ENCODE measurements at regions not wholly inside any gene's neighbourhood (a gene's known extent, or its start where the extent isn't known, plus 50 kb on each side); places are given as distances from the start of the nearest gene placed in this dataset.
"Not testable (repeated sequence)": the region's sequence is repeated elsewhere in the genome, so short reads cannot be mapped to it uniquely, and the experiment has no call there.

DNA sequence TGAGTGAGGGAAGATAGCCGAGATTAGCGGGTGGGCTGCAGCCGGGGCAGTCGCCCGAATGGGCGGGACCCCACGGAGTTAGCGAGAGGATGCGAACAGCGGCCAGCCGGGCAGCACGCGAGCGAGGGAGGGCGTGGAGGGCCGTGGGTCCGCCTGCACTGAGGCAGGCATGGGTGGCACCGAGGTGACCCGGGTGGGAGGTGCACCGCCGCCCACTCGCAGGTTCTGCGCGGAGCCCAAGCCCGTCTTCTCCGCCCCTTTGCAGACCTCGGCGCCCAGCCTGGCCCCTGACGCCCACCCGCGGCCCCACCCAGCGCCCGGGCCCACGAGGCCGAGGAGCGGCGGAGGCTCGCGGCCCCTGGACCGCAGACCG, 261.7 kb upstream of the PLCXD1 start:
- not testable (repeated sequence) for H3K27me3 ChIP-seq (ENCODE audit: control insufficient read depth in 1 of 2, insufficient read depth in 1 of 2, low read length in 2 of 2); H3K9ac ChIP-seq (ENCODE audit: low read length); H4K8ac ChIP-seq (ENCODE audit: low read length); H2AFZ ChIP-seq (ENCODE audit: low read depth, low read length); H2AK5ac ChIP-seq (ENCODE audit: low read length, severe bottlenecking); H3K4me3 ChIP-seq (ENCODE audit: insufficient read depth in 1 of 2, low read depth in 1 of 2, low read length in 2 of 2); H2BK12ac ChIP-seq (ENCODE audit: low read length in 2 of 2); H3K23ac ChIP-seq (ENCODE audit: low read length in 2 of 2); H2BK5ac ChIP-seq (ENCODE audit: low read depth, low read length, poor library complexity, severe bottlenecking); H3K4ac ChIP-seq (ENCODE audit: low read depth in 1 of 2, low read length in 2 of 2); H2BK15ac ChIP-seq (ENCODE audit: low read depth, poor library complexity, severe bottlenecking); H2BK120ac ChIP-seq (ENCODE audit: low read depth, low read length); DNase-seq; H4K91ac ChIP-seq (ENCODE audit: low read length); H3K4me1 ChIP-seq (ENCODE audit: control insufficient read depth, insufficient read depth, low read depth, low read length); H3K27ac ChIP-seq (ENCODE audit: low read length, poor library complexity, severe bottlenecking); H3K36me3 ChIP-seq (ENCODE audit: control insufficient read depth in 1 of 2, insufficient read depth in 2 of 2, low read depth in 1 of 2, low read length in 2 of 2); H3K18ac ChIP-seq (ENCODE audit: low read depth in 1 of 2, low read length in 2 of 2); H3K9me3 ChIP-seq (ENCODE audit: control insufficient read depth, low read length); H3K4me2 ChIP-seq (ENCODE audit: low read length, poor library complexity, severe bottlenecking); H3K14ac ChIP-seq (ENCODE audit: low read length in 2 of 2); H3K79me1 ChIP-seq (replicated peaks; ENCODE audit: low read length, poor library complexity, severe bottlenecking)
- WGBS: no CpG with 5 or more reads among the region's 41 CpGs

DNA sequence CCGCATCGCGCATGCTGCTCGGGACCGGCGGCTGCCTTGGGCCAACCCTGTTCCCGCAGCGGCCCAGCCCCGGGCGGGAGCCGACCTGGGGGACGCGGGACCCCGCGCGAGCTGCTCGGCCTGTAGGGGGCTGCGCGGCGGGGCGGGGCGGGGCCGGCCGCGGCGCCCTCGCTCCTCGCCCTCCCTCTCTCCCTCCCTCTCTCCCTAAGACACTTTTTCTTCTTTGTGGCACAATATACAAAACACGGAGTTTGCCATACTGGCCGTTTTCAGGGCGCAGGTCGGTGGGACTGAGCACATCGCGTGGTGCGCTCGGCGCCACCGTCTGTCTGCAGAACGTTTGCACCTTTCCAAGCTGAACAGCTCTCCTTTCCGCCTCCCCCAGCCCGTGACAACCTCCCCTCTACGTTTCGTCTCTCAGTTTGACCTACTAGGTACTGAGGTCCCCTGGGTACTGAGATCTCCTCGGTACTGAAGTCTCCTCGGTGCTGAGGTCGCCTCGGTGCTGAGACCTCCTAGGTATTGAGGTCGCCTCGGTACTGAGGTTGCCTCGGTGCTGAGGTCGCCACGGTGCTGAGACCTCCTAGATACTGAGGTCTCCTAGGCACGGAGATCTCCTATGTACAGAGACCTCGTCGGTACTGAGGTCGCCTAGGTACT, 261.1 kb upstream of the PLCXD1 start:
- Histone ChIP-seq H3K27me3 (ENCODE audit: control insufficient read depth in 1 of 2, insufficient read depth in 1 of 2, low read length in 2 of 2) (peaks cover 0 to 4% of the 10 kb centered on the region in 2 experiments), H4K8ac (ENCODE audit: low read length) (peak overlapping the region; percentile 37), H3K4me1 (ENCODE audit: control insufficient read depth, insufficient read depth, low read depth, low read length) (peaks cover 5% of the 10 kb centered on the region), H3K23ac (ENCODE audit: low read length in 2 of 2) (no peak overlapping the region), H3K9ac (ENCODE audit: low read length) (peak overlapping the region; percentile 29), H3K36me3 (ENCODE audit: control insufficient read depth in 1 of 2, insufficient read depth in 2 of 2, low read depth in 1 of 2, low read length in 2 of 2) (no peaks in the 10 kb centered on the region), H2AFZ (ENCODE audit: low read depth, low read length) (no peak overlapping the region), H3K4ac (ENCODE audit: low read depth in 1 of 2, low read length in 2 of 2) (peak overlapping the region in 1 of 2 experiments; percentile 35), H3K4me3 (ENCODE audit: insufficient read depth in 1 of 2, low read depth in 1 of 2, low read length in 2 of 2) (peak overlapping the region in 1 of 2 experiments; percentile 34), H2BK5ac (ENCODE audit: low read depth, low read length, poor library complexity, severe bottlenecking) (no peak overlapping the region), H3K79me1 (replicated peaks; ENCODE audit: low read length, poor library complexity, severe bottlenecking) (no peaks in the 10 kb centered on the region), H2BK15ac (ENCODE audit: low read depth, poor library complexity, severe bottlenecking) (no peak overlapping the region), H3K9me3 (ENCODE audit: control insufficient read depth, low read length) (no peaks in the 10 kb centered on the region), H4K91ac (ENCODE audit: low read length) (no peak overlapping the region), H2BK12ac (ENCODE audit: low read length in 2 of 2) (no peak overlapping the region), H2AK5ac (ENCODE audit: low read length, severe bottlenecking) (no peak overlapping the region), H3K18ac (ENCODE audit: low read depth in 1 of 2, low read length in 2 of 2) (peak overlapping the region; percentile 1 to 62), H3K4me2 (ENCODE audit: low read length, poor library complexity, severe bottlenecking) (peak overlapping the region; percentile 35), H3K14ac (ENCODE audit: low read length in 2 of 2) (peak overlapping the region in 1 of 2 experiments; percentile 30), H3K27ac (ENCODE audit: low read length, poor library complexity, severe bottlenecking) (no peak overlapping the region), H2BK120ac (ENCODE audit: low read depth, low read length) (no peak overlapping the region)
- peak; percentile 3 for DNase-seq
- WGBS: 38% methylated on average over 28 of the region's 56 CpGs

DNA sequence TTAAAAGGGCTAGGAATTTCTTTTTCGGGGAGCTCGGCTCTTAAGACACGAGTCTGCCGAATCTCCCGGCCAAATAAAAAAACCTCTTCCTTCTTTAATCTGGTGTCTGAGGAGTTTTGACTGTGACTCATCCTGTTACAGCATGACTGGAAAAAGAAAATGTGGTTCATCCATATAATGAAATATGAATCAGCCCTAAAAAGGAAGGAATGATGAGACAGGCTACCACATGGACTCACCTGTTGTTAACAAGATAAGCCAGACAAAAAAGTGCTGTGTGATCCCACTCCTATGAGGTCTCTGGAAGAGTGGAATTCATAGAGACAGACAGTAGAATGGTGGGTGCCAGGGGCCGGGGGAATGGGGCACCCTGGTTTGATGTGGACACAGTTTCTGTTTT, 257.0 kb upstream of the PLCXD1 start:
- not testable (repeated sequence) for H3K4ac ChIP-seq (ENCODE audit: low read depth in 1 of 2, low read length in 2 of 2); H3K27me3 ChIP-seq (ENCODE audit: control insufficient read depth in 1 of 2, insufficient read depth in 1 of 2, low read length in 2 of 2); H3K4me1 ChIP-seq (ENCODE audit: control insufficient read depth, insufficient read depth, low read depth, low read length); H3K36me3 ChIP-seq (ENCODE audit: control insufficient read depth in 1 of 2, insufficient read depth in 2 of 2, low read depth in 1 of 2, low read length in 2 of 2); H3K4me2 ChIP-seq (ENCODE audit: low read length, poor library complexity, severe bottlenecking); H2BK120ac ChIP-seq (ENCODE audit: low read depth, low read length); H2BK15ac ChIP-seq (ENCODE audit: low read depth, poor library complexity, severe bottlenecking); H2AK5ac ChIP-seq (ENCODE audit: low read length, severe bottlenecking); H3K4me3 ChIP-seq (ENCODE audit: insufficient read depth in 1 of 2, low read depth in 1 of 2, low read length in 2 of 2); H3K79me1 ChIP-seq (replicated peaks; ENCODE audit: low read length, poor library complexity, severe bottlenecking); H3K27ac ChIP-seq (ENCODE audit: low read length, poor library complexity, severe bottlenecking); H2AFZ ChIP-seq (ENCODE audit: low read depth, low read length); H2BK12ac ChIP-seq (ENCODE audit: low read length in 2 of 2); H3K23ac ChIP-seq (ENCODE audit: low read length in 2 of 2); H3K9me3 ChIP-seq (ENCODE audit: control insufficient read depth, low read length); H4K8ac ChIP-seq (ENCODE audit: low read length); H3K18ac ChIP-seq (ENCODE audit: low read depth in 1 of 2, low read length in 2 of 2); H2BK5ac ChIP-seq (ENCODE audit: low read depth, low read length, poor library complexity, severe bottlenecking); H4K91ac ChIP-seq (ENCODE audit: low read length); H3K14ac ChIP-seq (ENCODE audit: low read length in 2 of 2); H3K9ac ChIP-seq (ENCODE audit: low read length); DNase-seq
- no CpG with 5 or more reads among the region's 6 CpGs for WGBS

All from mesenchymal stem cell (in vitro differentiated cells and primary cell).